Mammary epithelial cell (primary cell): ENCODE measurements at regions not wholly inside any gene's neighbourhood (a gene's known extent, or its start where the extent isn't known, plus 50 kb on each side); places are given as distances from the start of the nearest gene placed in this dataset.

Experiments
- CTCF ChIP-seq, 2 donors: IDR thresholded peaks in 1 of 2; conservative IDR thresholded peaks in 1 of 2; 2 replicates each; pipeline ENCODE4 v1.5.1; 2011 to 2012; ENCODE audit warnings: inconsistent platforms in 2 of 2, low read length in 2 of 2, mild to moderate bottlenecking in 2 of 2, control low read depth in 1 of 2, low read depth in 1 of 2; ENCODE audit not compliant: insufficient read depth in 1 of 2; ENCODE audit errors: extremely low read depth in 1 of 2
- EZH2 ChIP-seq: IDR thresholded peaks from 2 replicates; pipeline ENCODE4 v1.6.1; 2012; ENCODE audit warnings: low read length, inconsistent platforms, borderline replicate concordance

- no peak for TF ChIP-seq CTCF (conservative IDR thresholded peaks at IDR 0.05 in 1 of 2, IDR thresholded peaks at IDR 0.05 in 1 of 2; ENCODE audit: extremely low read depth in 1 of 2, insufficient read depth in 1 of 2, low read depth in 1 of 2, low read length in 2 of 2)
- no peak for TF ChIP-seq EZH2
Measured at GRCh38 chr6:79787626-79788025, 156.5 kb downstream of the SH3BGRL2 start.
